GM04503 (cell line): ENCODE measurements at regions not wholly inside any gene's neighbourhood (a gene's known extent, or its start where the extent isn't known, plus 50 kb on each side); places are given as distances from the start of the nearest gene placed in this dataset.

Source experiments
- DNase-seq: peaks from one replicate; pipeline ENCODE4 v3.0.0-alpha.2; 2012; ENCODE audit warnings: low read depth

- DNase-seq, result no peak
These were observed 239.9 kb downstream of the PAX3 start for GRCh38 chr2:222058819-222059445.

- no peak for DNase-seq
These were observed 241.3 kb downstream of the PAX3 start for GRCh38 chr2:222057347-222058073.

- no peak for DNase-seq
These were observed 243.5 kb downstream of the PAX3 start for GRCh38 chr2:222055328-222055727.

GRCh38 chr2:222054813-222055212 lies 244.0 kb downstream of the PAX3 start:
- DNase-seq, result no peak

- DNase-seq, result no peak
These were observed 245.8 kb downstream of the PAX3 start for GRCh38 chr2:222052934-222053367.

- DNase-seq, result no peak
These were observed 247.8 kb downstream of the PAX3 start for GRCh38 chr2:222050981-222051380.

GRCh38 chr2:222049946-222050345 lies 248.9 kb downstream of the PAX3 start:
- DNase-seq, result no peak

GRCh38 chr2:222043897-222044296 lies 254.9 kb downstream of the PAX3 start:
- DNase-seq, result no peak

GRCh38 chr2:222042666-222043065 lies 256.1 kb downstream of the PAX3 start:
- no peak for DNase-seq

- no peak for DNase-seq
These were observed 258.5 kb downstream of the PAX3 start for GRCh38 chr2:222040333-222040732.

- no peak for DNase-seq
These were observed 259.0 kb downstream of the PAX3 start for GRCh38 chr2:222039821-222040220.

- no peak for DNase-seq
These were observed 260.6 kb downstream of the PAX3 start for GRCh38 chr2:222038067-222038802.

- no peak for DNase-seq
These were observed 261.6 kb downstream of the PAX3 start for GRCh38 chr2:222037211-222037610.

- no peak for DNase-seq
These were observed 264.7 kb downstream of the PAX3 start for GRCh38 chr2:222034058-222034457.

- no peak for DNase-seq
These were observed 265.3 kb downstream of the PAX3 start for GRCh38 chr2:222033541-222033940.

- DNase-seq, result no peak
These were observed 272.9 kb downstream of the PAX3 start for GRCh38 chr2:222025881-222026271.

- no peak for DNase-seq
These were observed 273.6 kb downstream of the PAX3 start for GRCh38 chr2:222024932-222025880.

GRCh38 chr2:222017252-222017850 lies 281.4 kb downstream of the PAX3 start:
- DNase-seq, result no peak

GRCh38 chr2:222013889-222014288 lies 284.9 kb downstream of the PAX3 start:
- no peak for DNase-seq

- DNase-seq, result peak; percentile 19
These were observed 298.5 kb downstream of the PAX3 start for GRCh38 chr2:222000326-222000725.

- DNase-seq, result no peak
These were observed 299.1 kb downstream of the PAX3 start for GRCh38 chr2:221999717-222000116.

- DNase-seq, result no peak
These were observed 299.6 kb downstream of the PAX3 start for GRCh38 chr2:221999166-221999565.
